BLaER1 (cell line): ENCODE measurements at regions not wholly inside any gene's neighbourhood (a gene's known extent, or its start where the extent isn't known, plus 50 kb on each side); places are given as distances from the start of the nearest gene placed in this dataset.

Source experiments
- H3K27ac ChIP-seq: shearing (Covaris generic); formaldehyde crosslinking; 2 replicates; pipeline ENCODE4 v1.8.1; 2022
- H3K27me3 ChIP-seq: shearing (Covaris generic); formaldehyde crosslinking; 2 replicates; pipeline ENCODE4 v1.8.1; 2022
- H3K36me3 ChIP-seq: shearing (Covaris generic); formaldehyde crosslinking; 2 replicates; pipeline ENCODE4 v1.8.1; 2022
- H3K4me1 ChIP-seq: shearing (Covaris generic); formaldehyde crosslinking; 2 replicates; pipeline ENCODE4 v1.8.1; 2022
- H3K4me2 ChIP-seq: shearing (Covaris generic); formaldehyde crosslinking; 2 replicates; pipeline ENCODE4 v1.8.1; 2022
- H3K4me3 ChIP-seq: shearing (Covaris generic); formaldehyde crosslinking; 2 replicates; pipeline ENCODE4 v1.8.1; 2022
- H3K9ac ChIP-seq: shearing (Covaris generic); formaldehyde crosslinking; 2 replicates; pipeline ENCODE4 v1.8.1; 2022
- H3K9me3 ChIP-seq: shearing (Covaris generic); formaldehyde crosslinking; 2 replicates; pipeline ENCODE4 v1.8.1; 2022
- H4K20me1 ChIP-seq: shearing (Covaris generic); formaldehyde crosslinking; 2 replicates; pipeline ENCODE4 v1.8.1; 2022
- Cebpa-rat ChIP-seq: shearing (Covaris generic); IDR thresholded peaks from 2 replicates; pipeline ENCODE4 v1.8.1; 2022

DNA sequence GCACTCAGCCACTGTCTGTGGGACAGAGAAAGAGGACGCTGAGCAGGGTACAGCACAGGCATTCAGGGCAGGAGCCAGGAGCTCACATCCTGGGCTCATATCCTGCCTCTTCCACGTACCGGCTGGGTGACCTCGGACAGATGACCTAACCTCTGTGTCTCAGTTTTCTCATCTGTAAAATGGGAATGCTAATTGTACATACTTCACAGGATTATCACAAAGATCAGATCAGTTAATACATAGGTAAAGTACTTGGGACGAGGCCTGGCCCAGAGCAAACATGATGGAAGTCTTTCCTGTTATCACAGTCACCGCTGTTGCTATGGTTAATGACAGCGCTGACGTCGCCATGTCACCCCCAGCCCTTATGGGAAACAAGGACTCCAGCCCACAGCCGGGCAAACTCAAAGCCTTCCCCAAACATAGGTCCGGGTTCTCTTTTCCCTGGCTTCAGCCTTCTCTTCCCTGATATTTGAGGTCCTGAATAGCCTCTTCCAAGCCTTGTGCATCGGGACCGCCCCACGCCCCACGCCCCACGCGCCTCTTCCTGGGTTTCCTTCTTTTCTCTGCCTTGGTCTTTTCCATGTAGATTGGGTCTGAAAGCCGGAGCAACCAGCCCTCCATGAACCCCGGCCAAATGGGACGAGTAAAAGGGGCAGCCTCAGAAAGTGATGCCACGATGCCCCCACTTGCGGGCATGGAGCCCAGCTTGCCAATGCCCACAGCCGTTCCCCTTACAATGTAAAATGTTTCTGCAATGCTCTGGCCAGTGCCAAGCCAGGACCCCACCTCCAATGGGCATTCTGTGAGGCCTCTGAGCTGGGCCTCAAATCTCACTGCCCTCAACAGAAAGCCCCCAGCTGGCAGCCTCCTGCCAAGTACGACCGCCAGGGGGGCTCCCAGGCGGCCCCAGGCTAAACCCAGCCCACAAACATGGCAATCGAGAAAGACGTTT, 125.4 kb downstream of the RFLNA start:
- no peak overlapping the region for H3K4me3 ChIP-seq
- peaks cover 82% of the 10 kb centered on the region for H3K36me3 ChIP-seq

DNA sequence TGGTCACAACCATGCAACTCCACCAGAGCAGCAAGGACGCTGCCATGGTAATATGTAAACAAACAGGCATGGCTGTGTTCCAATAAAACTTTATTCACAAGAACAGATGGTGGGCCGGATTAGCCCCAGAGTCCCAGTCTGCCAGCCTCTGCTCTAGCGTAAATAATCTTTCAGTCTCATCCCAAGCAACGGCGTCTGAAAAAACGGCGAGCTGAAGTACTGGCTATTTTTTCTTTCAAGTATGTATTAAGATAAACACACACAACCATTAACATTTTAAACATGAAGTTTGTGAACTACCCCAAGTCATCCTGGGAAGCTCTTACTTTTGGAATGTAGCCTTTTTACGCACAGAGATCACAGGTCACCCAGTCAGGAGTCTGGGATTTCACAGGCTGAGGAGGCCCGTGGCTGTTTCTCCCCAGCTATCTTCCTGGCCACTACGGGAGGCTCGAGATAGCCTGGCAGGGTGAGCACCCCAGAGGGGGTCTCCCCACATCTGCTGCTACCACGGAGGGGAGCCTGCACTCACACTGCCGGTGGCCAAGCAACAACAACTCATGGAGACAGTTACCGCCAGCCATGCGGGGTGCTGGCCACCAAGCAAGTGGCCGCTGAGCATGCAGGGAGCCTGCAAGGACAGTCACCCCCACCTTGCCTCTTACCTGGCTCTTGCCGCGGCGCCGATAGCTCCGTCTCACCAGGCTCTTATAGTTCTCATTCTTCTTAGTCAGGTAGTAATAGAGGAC, 124.6 kb downstream of the RFLNA start:
- peak overlapping the region; percentile 62 for H3K27ac ChIP-seq
- H3K4me1 ChIP-seq = peaks cover 67% of the 10 kb centered on the region

More for the DNA sequence above, 125.4 kb downstream of the RFLNA start:
- H3K27me3 ChIP-seq = no peaks in the 10 kb centered on the region
- peak overlapping the region; percentile 73 for H3K27ac ChIP-seq
- no peaks in the 10 kb centered on the region; the same call in 1 of the 2 replicates for H3K9me3 ChIP-seq
- H3K4me2 ChIP-seq = peak overlapping the region; percentile 76
- TF ChIP-seq Cebpa-rat = no peak
- peaks cover 67% of the 10 kb centered on the region for H3K4me1 ChIP-seq
- H3K9ac ChIP-seq = no peak overlapping the region
- H4K20me1 ChIP-seq = peaks cover 23% of the 10 kb centered on the region

DNA sequence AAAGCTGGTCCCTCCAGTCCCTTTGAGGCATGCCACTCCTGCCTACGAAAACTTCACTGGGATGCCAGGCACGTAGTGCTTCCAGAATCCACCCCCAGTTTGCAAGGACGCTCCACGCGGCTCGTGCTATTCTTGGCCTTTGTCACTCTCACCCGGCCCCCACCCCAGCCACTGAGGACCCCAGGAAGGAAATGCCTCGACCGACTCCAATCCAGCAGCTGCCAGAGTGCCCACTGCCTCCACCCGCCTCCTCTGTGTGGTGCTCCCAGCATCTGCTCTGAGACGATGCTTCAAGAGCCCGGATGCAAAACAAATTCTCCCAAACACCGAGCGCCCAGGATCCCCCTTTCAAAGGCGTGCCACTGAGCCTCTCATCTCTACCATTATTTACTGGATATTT, 123.9 kb downstream of the RFLNA start:
- TF ChIP-seq Cebpa-rat = no peak
- Histone ChIP-seq H3K4me3 (no peak overlapping the region), H3K4me2 (peak overlapping the region; percentile 77), H3K9me3 (no peaks in the 10 kb centered on the region; the same call in 1 of the 2 replicates), H4K20me1 (peaks cover 38% of the 10 kb centered on the region), H3K4me1 (peaks cover 72% of the 10 kb centered on the region), H3K27me3 (no peaks in the 10 kb centered on the region), H3K36me3 (peaks cover 84% of the 10 kb centered on the region), H3K9ac (peak overlapping the region; percentile 48), H3K27ac (peak overlapping the region; percentile 62)

More for the DNA sequence above, 124.6 kb downstream of the RFLNA start:
- no peak for TF ChIP-seq Cebpa-rat
- H3K36me3 ChIP-seq = peaks cover 84% of the 10 kb centered on the region
- H4K20me1 ChIP-seq = peaks cover 32% of the 10 kb centered on the region
- H3K4me2 ChIP-seq = peak overlapping the region; percentile 77
- no peaks in the 10 kb centered on the region; the same call in 1 of the 2 replicates for H3K9me3 ChIP-seq
- no peaks in the 10 kb centered on the region for H3K27me3 ChIP-seq
- H3K9ac ChIP-seq = no peak overlapping the region
- H3K4me3 ChIP-seq = no peak overlapping the region

DNA sequence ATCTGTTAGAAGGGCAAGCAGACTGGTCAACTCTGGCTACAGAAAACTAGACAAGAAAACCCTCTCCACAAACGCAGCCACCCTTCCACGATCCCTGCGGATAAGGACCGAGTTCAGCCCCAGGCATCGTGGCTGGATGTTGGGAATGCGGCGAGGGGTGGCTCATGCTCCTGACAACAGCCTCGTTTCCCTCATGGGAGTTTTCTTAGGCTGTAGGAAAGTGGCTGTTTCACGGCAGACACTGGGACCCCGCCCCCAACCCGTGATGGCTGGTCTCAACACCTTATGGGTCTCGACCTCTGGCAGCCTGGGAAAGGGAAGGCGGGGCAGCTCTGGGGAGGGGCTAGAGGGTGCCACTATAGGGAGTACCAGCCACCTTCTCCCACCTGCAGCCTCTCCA, 123.3 kb downstream of the RFLNA start:
- Histone ChIP-seq H3K4me1 (peaks cover 71% of the 10 kb centered on the region), H3K4me3 (no peak overlapping the region), H3K9ac (peak overlapping the region; percentile 48; the same call in 1 of the 2 replicates), H3K27me3 (no peaks in the 10 kb centered on the region), H4K20me1 (peaks cover 44% of the 10 kb centered on the region), H3K27ac (peak overlapping the region; percentile 62), H3K4me2 (peak overlapping the region; percentile 77), H3K36me3 (peaks cover 82% of the 10 kb centered on the region), H3K9me3 (no peaks in the 10 kb centered on the region; the same call in 1 of the 2 replicates)
- TF ChIP-seq Cebpa-rat = no peak

DNA sequence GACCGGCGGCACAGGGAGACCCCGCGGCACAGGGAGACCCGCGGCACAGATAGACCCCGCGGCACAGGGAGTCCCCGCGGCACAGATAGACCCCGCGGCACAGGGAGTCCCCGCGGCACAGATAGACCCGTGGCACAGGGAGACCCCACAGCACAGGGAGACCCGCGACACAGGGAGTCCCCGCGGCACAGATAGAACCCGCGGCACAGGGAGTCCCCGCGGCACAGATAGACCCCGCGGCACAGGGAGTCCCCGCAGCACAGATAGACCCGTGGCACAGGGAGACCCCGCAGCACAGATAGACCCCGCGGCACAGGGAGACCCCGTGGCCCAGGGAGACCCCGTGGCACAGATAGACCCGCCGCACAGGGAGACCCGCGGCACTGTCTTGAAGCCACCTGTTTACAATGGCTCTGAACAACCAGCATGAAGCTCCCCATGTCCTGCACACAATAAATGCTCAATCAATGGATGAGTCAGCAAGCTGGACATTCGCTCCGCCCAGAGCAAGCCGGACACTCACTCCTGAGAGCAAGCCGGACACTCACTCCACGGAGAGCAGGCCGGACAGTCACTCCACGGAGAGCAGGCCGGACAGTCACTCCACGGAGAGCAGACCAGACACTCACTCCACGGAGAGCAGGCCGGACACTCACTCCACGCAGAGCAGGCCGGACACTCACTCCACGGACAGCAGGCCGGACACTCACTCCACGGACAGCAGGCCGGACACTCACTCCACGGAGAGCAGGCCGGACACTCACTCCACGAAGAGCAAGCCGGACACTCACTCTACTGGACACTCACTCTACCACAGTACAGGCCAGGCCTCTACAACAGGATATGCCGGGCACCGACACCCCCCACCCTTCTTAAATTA, 121.9 kb downstream of the RFLNA start:
- H3K9ac ChIP-seq = no peak overlapping the region
- H3K4me2 ChIP-seq = no peak overlapping the region
- H3K27ac ChIP-seq = peak overlapping the region; percentile 62; the same call in 1 of the 2 replicates
- H4K20me1 ChIP-seq = peaks cover 58% of the 10 kb centered on the region
- H3K4me1 ChIP-seq = peaks cover 71% of the 10 kb centered on the region
- TF ChIP-seq Cebpa-rat = no peak
- H3K36me3 ChIP-seq = peaks cover 82% of the 10 kb centered on the region
- no peak overlapping the region for H3K4me3 ChIP-seq
- H3K9me3 ChIP-seq = no peaks in the 10 kb centered on the region; the same call in 1 of the 2 replicates
- H3K27me3 ChIP-seq = no peaks in the 10 kb centered on the region

GRCh38 chr12:124415064-124415463, 120.2 kb downstream of the RFLNA start:
- H4K20me1 ChIP-seq = peaks cover 68% of the 10 kb centered on the region
- no peaks in the 10 kb centered on the region for H3K27me3 ChIP-seq
- H3K4me1 ChIP-seq = peaks cover 72% of the 10 kb centered on the region
- H3K36me3 ChIP-seq = peaks cover 74% of the 10 kb centered on the region
- H3K27ac ChIP-seq = peak overlapping the region; percentile 52
- no peak overlapping the region for H3K4me3 ChIP-seq
- no peaks in the 10 kb centered on the region; the same call in 1 of the 2 replicates for H3K9me3 ChIP-seq
- TF ChIP-seq Cebpa-rat = no peak
- H3K4me2 ChIP-seq = no peak overlapping the region
- H3K9ac ChIP-seq = peak overlapping the region; percentile 16; the same call in 1 of the 2 replicates

DNA sequence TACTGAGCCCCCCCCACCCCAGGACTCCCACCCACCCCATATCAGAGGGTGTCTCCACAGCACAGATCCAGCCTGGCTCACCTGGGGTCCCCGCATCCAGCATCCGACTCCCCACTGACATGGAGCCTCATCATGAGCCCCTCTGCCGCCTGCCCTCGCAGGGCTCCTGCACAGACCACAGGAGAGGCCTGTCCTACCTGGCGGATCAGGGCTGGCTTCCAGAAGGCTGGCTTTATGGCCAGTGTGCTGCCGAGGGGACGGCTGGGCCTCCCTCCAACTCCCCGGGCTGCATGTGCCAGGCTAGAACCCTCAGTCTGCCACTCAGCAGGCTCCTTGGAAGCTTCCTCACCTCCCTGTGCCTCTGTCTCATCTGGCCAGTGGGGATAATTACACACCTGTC, 119.0 kb downstream of the RFLNA start:
- TF ChIP-seq Cebpa-rat = no peak
- H3K4me1 ChIP-seq = peaks cover 67% of the 10 kb centered on the region
- peaks cover 79% of the 10 kb centered on the region for H4K20me1 ChIP-seq
- no peaks in the 10 kb centered on the region for H3K9me3 ChIP-seq
- H3K27me3 ChIP-seq = no peaks in the 10 kb centered on the region
- H3K27ac ChIP-seq = no peak overlapping the region
- no peak overlapping the region for H3K9ac ChIP-seq
- no peak overlapping the region for H3K4me3 ChIP-seq
- peaks cover 74% of the 10 kb centered on the region for H3K36me3 ChIP-seq
- 0 out of 2 replicates have a peak overlapping the region, but pooled peaks have one; percentile 19 for H3K4me2 ChIP-seq

DNA sequence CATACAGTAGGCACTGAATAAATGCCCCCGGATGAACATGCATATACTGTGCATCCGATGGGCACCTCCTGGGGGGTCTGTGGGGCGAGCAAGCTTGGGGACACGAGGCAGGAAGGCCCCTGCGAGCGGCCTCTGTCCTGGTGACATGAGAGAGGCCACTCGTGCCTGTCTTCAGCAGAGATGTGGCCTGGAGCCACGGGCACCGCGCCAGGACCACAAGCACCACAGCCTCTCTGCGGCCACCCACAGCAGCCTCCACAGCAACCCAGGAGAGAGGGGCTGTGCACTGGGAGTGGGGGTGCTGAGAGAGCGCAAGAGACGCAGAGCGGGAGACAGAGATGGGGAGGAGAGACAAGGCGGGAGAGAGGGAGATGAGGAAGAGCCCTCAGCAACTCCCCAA, 118.5 kb downstream of the RFLNA start:
- Histone ChIP-seq H3K4me2 (peak overlapping the region; percentile 66), H3K9me3 (no peaks in the 10 kb centered on the region), H3K9ac (no peak overlapping the region), H3K36me3 (peaks cover 77% of the 10 kb centered on the region), H3K4me1 (peaks cover 62% of the 10 kb centered on the region), H4K20me1 (peaks cover 85% of the 10 kb centered on the region), H3K27ac (peak overlapping the region; percentile 54), H3K27me3 (no peaks in the 10 kb centered on the region), H3K4me3 (no peak overlapping the region)
- no peak for TF ChIP-seq Cebpa-rat

- Histone ChIP-seq H3K4me3 (no peak overlapping the region), H3K27ac (peak overlapping the region; percentile 54), H3K4me2 (peak overlapping the region; percentile 66), H3K9me3 (no peaks in the 10 kb centered on the region), H3K36me3 (peaks cover 82% of the 10 kb centered on the region), H3K4me1 (peaks cover 54% of the 10 kb centered on the region), H4K20me1 (peaks cover 92% of the 10 kb centered on the region), H3K27me3 (no peaks in the 10 kb centered on the region), H3K9ac (peak overlapping the region; percentile 25; the same call in 1 of the 2 replicates)
- TF ChIP-seq Cebpa-rat = no peak
Observed at GRCh38 chr12:124412646-124413015, 117.7 kb downstream of the RFLNA start.
